ENCODE measurements at regions not wholly inside any gene's neighbourhood (a gene's known extent, or its start where the extent isn't known, plus 50 kb on each side); places are given as distances from the start of the nearest gene placed in this dataset.

GRCh38 chr2:84238907-84239306 is 220.2 kb downstream of the SUCLG1 start:
- TF ChIP-seq CTCF (IDR thresholded peaks at IDR 0.05) (no peak), POLR2A (IDR thresholded peaks at IDR 0.05) (no peak)

Data from ovary (tissue), 3 donors.